Endothelial cell of umbilical vein (primary cell): ENCODE measurements at regions not wholly inside any gene's neighbourhood (a gene's known extent, or its start where the extent isn't known, plus 50 kb on each side); places are given as distances from the start of the nearest gene placed in this dataset.

Source experiments
- BruUV-seq: library from RNA; stranded (reverse); fragments of 400-500 nt; replicated peaks from 2 replicates; lab custom pipeline; 2021; lab: Mats Ljungman, UMichigan
- CTCF ChIA-PET: fragments of 300-600, 350-600 bp; sonication (Branson Sonifier 250); formaldehyde crosslinking; loops from one replicate; lab custom pipeline; 2021; ENCODE audit warnings: antibody characterized with exemption, inconsistent platforms; lab: Charles Lee
- POLR2A ChIA-PET: fragments of 300-600, 350-600 bp; sonication (Branson Sonifier 250); formaldehyde crosslinking; loops from one replicate; lab custom pipeline; 2021; ENCODE audit warnings: antibody characterized with exemption, inconsistent platforms; lab: Charles Lee
- DNase-seq: peaks from one replicate; pipeline ENCODE4 v3.0.0-alpha.2; 2011; ENCODE audit warnings: low read depth, low spot score
- FAIRE-seq: peaks from 2 replicates; lab custom pipeline; 2011; peaks lifted over from hg19 to GRCh38; lab: Jason Lieb, UNC
- H2AFZ ChIP-seq: 2 replicates; pipeline ENCODE4 v1.6.0; 2012; ENCODE audit warnings: low read depth, low read length, control low read depth, inconsistent platforms
- H3K27ac ChIP-seq: 2 replicates; pipeline ENCODE4 v1.5.1; 2011; ENCODE audit warnings: low read depth, mild to moderate bottlenecking, control low read depth, low read length, moderate library complexity; ENCODE audit not compliant: insufficient read depth
- H3K27me3 ChIP-seq, 2 experiments: 2 replicates each; pipeline versions ENCODE4 v1.6.0 to v1.6.1; 2011; ENCODE audit warnings: low read length in 2 of 2, mixed read lengths in 1 of 2; ENCODE audit not compliant: control insufficient read depth in 2 of 2, insufficient read depth in 2 of 2
- H3K36me3 ChIP-seq, 2 experiments: 2 replicates in 1 of 2; 3 replicates in 1 of 2; pipeline ENCODE4 v1.5.1; 2011; ENCODE audit warnings: low read length in 2 of 2, mild to moderate bottlenecking in 1 of 2, moderate library complexity in 1 of 2; ENCODE audit not compliant: control insufficient read depth in 2 of 2, insufficient read depth in 2 of 2; ENCODE audit errors: extremely low read depth in 1 of 2
- H3K4me1 ChIP-seq: 3 replicates; pipeline ENCODE4 v1.5.1; 2011; ENCODE audit warnings: mild to moderate bottlenecking, low read length; ENCODE audit not compliant: control insufficient read depth, insufficient read depth; ENCODE audit errors: extremely low read depth
- H3K4me2 ChIP-seq: 2 replicates; pipeline ENCODE4 v1.6.1; 2011; ENCODE audit warnings: low read length, control low read depth, mixed read lengths; ENCODE audit not compliant: insufficient read depth
- H3K4me3 ChIP-seq, 3 experiments: fragments of 200-600 bp in 1 of 3; sonication (generic), shearing (Covaris generic) in 1 of 3; replicated peaks in 1 of 3; 2 replicates each; pipeline ENCODE4 v1.5.1; 2011 to 2016; ENCODE audit warnings: control low read depth in 3 of 3, low read length in 3 of 3, mild to moderate bottlenecking in 2 of 3, inconsistent platforms in 1 of 3, low read depth in 1 of 3, moderate library complexity in 1 of 3; ENCODE audit not compliant: insufficient read depth in 1 of 3
- H3K79me2 ChIP-seq: 2 replicates; pipeline ENCODE4 v1.6.0; 2012; ENCODE audit warnings: low read length, inconsistent platforms; ENCODE audit not compliant: control insufficient read depth, insufficient read depth
- H3K9ac ChIP-seq: replicated peaks from 2 replicates; pipeline ENCODE3; 2011; ENCODE audit warnings: low read length, control low read depth; ENCODE audit not compliant: insufficient read depth; ENCODE audit errors: extremely low read depth
- H3K9me1 ChIP-seq: replicated peaks from 3 replicates; pipeline ENCODE4 v1.6.0; 2011; ENCODE audit warnings: mild to moderate bottlenecking, low read length; ENCODE audit not compliant: control insufficient read depth, insufficient read depth; ENCODE audit errors: extremely low read depth
- H3K9me3 ChIP-seq: replicated peaks from 2 replicates; pipeline ENCODE4 v1.5.1; 2012; ENCODE audit warnings: low read length, inconsistent platforms; ENCODE audit not compliant: control insufficient read depth, insufficient read depth
- H4K20me1 ChIP-seq: replicated peaks from 2 replicates; pipeline ENCODE3; 2011; ENCODE audit warnings: mild to moderate bottlenecking, low read length; ENCODE audit not compliant: control insufficient read depth, insufficient read depth; ENCODE audit errors: extremely low read depth
- CTCF ChIP-seq, 2 donors: IDR thresholded peaks; 1 replicate in 1 of 2; 2 replicates in 1 of 2; pipeline ENCODE4 v1.5.1; 2011; ENCODE audit warnings: low read length in 2 of 2, mild to moderate bottlenecking in 2 of 2, moderate library complexity in 2 of 2, control low read depth in 1 of 2, inconsistent platforms in 1 of 2, low read depth in 1 of 2; ENCODE audit not compliant: insufficient read depth in 1 of 2; ENCODE audit errors: extremely low read depth in 1 of 2
- EZH2 ChIP-seq: IDR thresholded peaks from 2 replicates; pipeline ENCODE4 v1.6.1; 2012; ENCODE audit warnings: borderline replicate concordance, low read depth, mild to moderate bottlenecking, moderate library complexity, low read length, inconsistent platforms; ENCODE audit not compliant: severe bottlenecking
- FOS ChIP-seq: IDR thresholded peaks from 2 replicates; pipeline ENCODE4 v1.6.1; 2011; ENCODE audit warnings: mild to moderate bottlenecking, low read length, moderate library complexity, borderline replicate concordance; ENCODE audit not compliant: insufficient read depth
- GATA2 ChIP-seq: IDR thresholded peaks from 2 replicates; pipeline ENCODE4 v1.7.0; 2011; ENCODE audit warnings: low read depth, mild to moderate bottlenecking, moderate library complexity, mixed read lengths, low read length; ENCODE audit not compliant: insufficient read length, insufficient read depth
- JUN ChIP-seq: IDR thresholded peaks from 2 replicates; pipeline ENCODE4 v1.6.1; 2011; ENCODE audit warnings: borderline replicate concordance, low read depth; ENCODE audit not compliant: insufficient read length, insufficient read depth
- MAX ChIP-seq: IDR thresholded peaks from 2 replicates; pipeline ENCODE4 v1.6.1; 2011; ENCODE audit not compliant: insufficient read depth, insufficient read length
- MYC ChIP-seq: IDR thresholded peaks from one replicate; pipeline ENCODE4 v1.6.1; 2011; ENCODE audit warnings: mild to moderate bottlenecking, low read depth, low read length
- POLR2A ChIP-seq: IDR thresholded peaks from 2 replicates; pipeline ENCODE4 v1.6.1; 2012; ENCODE audit warnings: low read depth, mild to moderate bottlenecking, control low read depth, low read length
- POLR2AphosphoS5 ChIP-seq: IDR thresholded peaks from 2 replicates; pipeline ENCODE4 v1.6.1; 2012; ENCODE audit warnings: low read depth, mild to moderate bottlenecking, control low read depth, low read length, moderate library complexity; ENCODE audit not compliant: insufficient read depth
- dilution Hi-C: fragments of 300-500 bp; cut with MboI; formaldehyde crosslinking; loops from one replicate; pipeline ENCODE4 v1.15.0; 2019; ENCODE audit warnings: low sequenced_read_pairs; ENCODE audit not compliant: extremely low pct_ligation_motif_present
- intact Hi-C: fragments of 100-400 bp; cut with micrococcal nuclease; formaldehyde crosslinking; loops from one replicate; pipeline ENCODE4 v1.10.0; 2022

DNA sequence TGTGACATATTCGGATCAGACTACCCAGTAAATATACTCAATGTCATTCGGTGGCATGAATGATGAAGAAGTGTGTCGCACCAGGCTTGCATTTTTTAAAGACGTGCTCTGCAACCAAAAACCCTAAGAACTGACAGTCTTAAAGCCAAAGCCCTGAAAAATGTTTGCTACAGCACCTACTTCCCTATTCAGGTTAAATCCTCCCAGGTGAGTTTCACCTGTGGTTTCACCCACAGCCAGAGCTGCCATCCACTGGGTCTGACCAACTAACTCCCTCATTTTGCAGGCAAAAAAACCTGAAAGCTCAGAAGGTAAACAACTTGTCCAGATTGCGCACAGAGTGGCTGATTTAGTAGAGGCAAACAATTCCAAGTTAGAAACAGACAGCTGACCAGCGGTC, 222.3 kb upstream of the MGAT5 start:
- DNase-seq (no peak), FAIRE-seq (no peak)
- ChIA-PET CTCF (no interaction called here), POLR2A (no interaction called here)
- dilution Hi-C loops = no loop called here
- H3K9me1 ChIP-seq = no peaks in the 10 kb centered on the region
- no peak overlapping the region for H3K4me3 ChIP-seq
- no peaks in the 10 kb centered on the region for H3K4me1 ChIP-seq
- BruUV-seq = no TSS peak
- intact Hi-C loops = no loop called here
- no peaks in the 10 kb centered on the region for H3K9me3 ChIP-seq
- H3K9ac ChIP-seq = no peak overlapping the region
- H4K20me1 ChIP-seq = no peaks in the 10 kb centered on the region
- peaks cover 4 to 6% of the 10 kb centered on the region in 2 experiments for H3K27me3 ChIP-seq
- TF ChIP-seq POLR2A (no peak), GATA2 (no peak), JUN (no peak), FOS (no peak), POLR2AphosphoS5 (no peak), CTCF (IDR thresholded peaks at IDR 0.05; ENCODE audit: extremely low read depth in 1 of 2, insufficient read depth in 1 of 2, low read depth in 1 of 2, low read length in 2 of 2) (no peak), EZH2 (no peak), MAX (no peak), MYC (no peak)
- H3K27ac ChIP-seq = no peak overlapping the region
- no peaks in the 10 kb centered on the region for H3K36me3 ChIP-seq
- H3K4me2 ChIP-seq = no peak overlapping the region
- no peaks in the 10 kb centered on the region for H3K79me2 ChIP-seq
- no peak overlapping the region for H2AFZ ChIP-seq
